Central memory CD8-positive, alpha-beta T cell (primary cell): ENCODE measurements at regions not wholly inside any gene's neighbourhood (a gene's known extent, or its start where the extent isn't known, plus 50 kb on each side); places are given as distances from the start of the nearest gene placed in this dataset.

Source experiments
- ATAC-seq: fragments of 150-1000 bp; cut with Tn5 transposase; replicated peaks from 2 replicates; pipeline ENCODE4 v1.10.0; 2022; ENCODE audit warnings: mild to moderate bottlenecking, moderate FRiP score, moderate number of reproducible peaks; ENCODE audit not compliant: poor library complexity, severe bottlenecking; ENCODE audit errors: extremely low read depth
- DNase-seq, 2 donors: peaks; one replicate each; pipeline ENCODE4 v3.0.0; 2021; ENCODE audit warnings: low spot score in 2 of 2
- H3K27ac Mint-ChIP-seq: one replicate; pipeline ENCODE4 v1.8.0; 2022; ENCODE audit warnings: low read depth, mild to moderate bottlenecking, moderate library complexity, mixed read lengths
- H3K27me3 Mint-ChIP-seq: one replicate; pipeline ENCODE4 v1.8.0; 2022; ENCODE audit warnings: mixed read lengths
- H3K36me3 Mint-ChIP-seq: one replicate; pipeline ENCODE4 v1.8.0; 2022; ENCODE audit warnings: mild to moderate bottlenecking, moderate library complexity, mixed read lengths; ENCODE audit not compliant: insufficient read depth
- H3K4me1 Mint-ChIP-seq: one replicate; pipeline ENCODE4 v1.8.0; 2022; ENCODE audit warnings: mixed read lengths
- H3K4me3 Mint-ChIP-seq: one replicate; pipeline ENCODE4 v1.8.0; 2022; ENCODE audit warnings: mild to moderate bottlenecking, moderate library complexity, mixed read lengths
- H3K9me3 Mint-ChIP-seq: one replicate; pipeline ENCODE4 v1.8.0; 2022; ENCODE audit warnings: mixed read lengths

- Mint-ChIP-seq H3K36me3 (peaks cover 2% of the 10 kb centered on the region), H3K4me3 (no peak overlapping the region), H3K9me3 (no peaks in the 10 kb centered on the region), H3K27me3 (peaks cover 69% of the 10 kb centered on the region), H3K27ac (no peak overlapping the region), H3K4me1 (no peaks in the 10 kb centered on the region)
- ATAC-seq (no peak), DNase-seq (no peak)
Measured at GRCh38 chr15:37881237-37882013, 53.0 kb upstream of the TMCO5A start.

GRCh38 chr15:37882640-37883039 lies 51.8 kb upstream of the TMCO5A start:
- peaks cover 64% of the 10 kb centered on the region for H3K27me3 Mint-ChIP-seq
- ATAC-seq (no peak), DNase-seq (no peak)
- H3K36me3 Mint-ChIP-seq, result peaks cover 2% of the 10 kb centered on the region
- H3K4me1 Mint-ChIP-seq, result no peaks in the 10 kb centered on the region
- H3K9me3 Mint-ChIP-seq, result no peaks in the 10 kb centered on the region
- no peak overlapping the region for H3K27ac Mint-ChIP-seq
- H3K4me3 Mint-ChIP-seq, result no peak overlapping the region
